ENCODE measurements at regions not wholly inside any gene's neighbourhood (a gene's known extent, or its start where the extent isn't known, plus 50 kb on each side); places are given as distances from the start of the nearest gene placed in this dataset.

GRCh38 chr3:110149763-110150162, 812.4 kb upstream of the DPPA4 start:
- Histone ChIP-seq H3K36me3 (ENCODE audit: control insufficient read depth, insufficient read depth, low read length) (no peaks in the 10 kb centered on the region), H3K4me3 (ENCODE audit: low read length) (no peak overlapping the region), H3K4me1 (ENCODE audit: control insufficient read depth, insufficient read depth, low read length) (no peaks in the 10 kb centered on the region), H3K27me3 (ENCODE audit: control insufficient read depth, insufficient read depth, low read length) (no peaks in the 10 kb centered on the region), H3K9me3 (ENCODE audit: control insufficient read depth, insufficient read depth, low read length) (no peaks in the 10 kb centered on the region), H3K27ac (ENCODE audit: low read length) (no peak overlapping the region)
- H3K9me3 Mint-ChIP-seq = peaks cover 7 to 11% of the 10 kb centered on the region in 2 donors
- ATAC-seq (no peak), DNase-seq (no peak)
- H3K36me3 Mint-ChIP-seq = no peaks in the 10 kb centered on the region
- no peak overlapping the region for H3K27ac Mint-ChIP-seq
- intact Hi-C loops (cut with micrococcal nuclease) = no loop called here
- H3K4me1 Mint-ChIP-seq = no peaks in the 10 kb centered on the region
- H3K4me3 Mint-ChIP-seq = no peak overlapping the region
- TF ChIP-seq, protein P1, sequence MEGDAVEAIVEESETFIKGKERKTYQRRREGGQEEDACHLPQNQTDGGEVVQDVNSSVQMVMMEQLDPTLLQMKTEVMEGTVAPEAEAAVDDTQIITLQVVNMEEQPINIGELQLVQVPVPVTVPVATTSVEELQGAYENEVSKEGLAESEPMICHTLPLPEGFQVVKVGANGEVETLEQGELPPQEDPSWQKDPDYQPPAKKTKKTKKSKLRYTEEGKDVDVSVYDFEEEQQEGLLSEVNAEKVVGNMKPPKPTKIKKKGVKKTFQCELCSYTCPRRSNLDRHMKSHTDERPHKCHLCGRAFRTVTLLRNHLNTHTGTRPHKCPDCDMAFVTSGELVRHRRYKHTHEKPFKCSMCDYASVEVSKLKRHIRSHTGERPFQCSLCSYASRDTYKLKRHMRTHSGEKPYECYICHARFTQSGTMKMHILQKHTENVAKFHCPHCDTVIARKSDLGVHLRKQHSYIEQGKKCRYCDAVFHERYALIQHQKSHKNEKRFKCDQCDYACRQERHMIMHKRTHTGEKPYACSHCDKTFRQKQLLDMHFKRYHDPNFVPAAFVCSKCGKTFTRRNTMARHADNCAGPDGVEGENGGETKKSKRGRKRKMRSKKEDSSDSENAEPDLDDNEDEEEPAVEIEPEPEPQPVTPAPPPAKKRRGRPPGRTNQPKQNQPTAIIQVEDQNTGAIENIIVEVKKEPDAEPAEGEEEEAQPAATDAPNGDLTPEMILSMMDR (IDR thresholded peaks at IDR 0.05) = no peak
- no peaks in the 10 kb centered on the region for H3K27me3 Mint-ChIP-seq (ENCODE audit: low read depth in 2 of 2)

GRCh38 chr3:110157221-110157620, 819.9 kb upstream of the DPPA4 start:
- TF ChIP-seq, protein P1 (IDR thresholded peaks at IDR 0.05) = no peak
- Histone ChIP-seq H3K36me3 (ENCODE audit: control insufficient read depth, insufficient read depth, low read length) (no peaks in the 10 kb centered on the region), H3K27me3 (ENCODE audit: control insufficient read depth, insufficient read depth, low read length) (no peaks in the 10 kb centered on the region), H3K4me3 (ENCODE audit: low read length) (no peak overlapping the region), H3K4me1 (ENCODE audit: control insufficient read depth, insufficient read depth, low read length) (no peaks in the 10 kb centered on the region), H3K27ac (ENCODE audit: low read length) (no peak overlapping the region), H3K9me3 (ENCODE audit: control insufficient read depth, insufficient read depth, low read length) (no peaks in the 10 kb centered on the region)
- no peaks in the 10 kb centered on the region for H3K4me1 Mint-ChIP-seq
- intact Hi-C loops (cut with micrococcal nuclease) = no loop called here
- ATAC-seq (no peak), DNase-seq (no peak)
- H3K36me3 Mint-ChIP-seq = no peaks in the 10 kb centered on the region
- peaks cover 6 to 9% of the 10 kb centered on the region in 2 donors for H3K9me3 Mint-ChIP-seq
- no peak overlapping the region for H3K4me3 Mint-ChIP-seq
- H3K27me3 Mint-ChIP-seq (ENCODE audit: low read depth in 2 of 2) = no peaks in the 10 kb centered on the region
- WGBS (ENCODE audit: insufficient coverage) = 96% methylated on average over 4 of the region's 4 CpGs
- no peak overlapping the region for H3K27ac Mint-ChIP-seq

GRCh38 chr3:110164632-110165369, 827.5 kb upstream of the DPPA4 start:
- TF ChIP-seq, protein P1 (IDR thresholded peaks at IDR 0.05) = no peak
- H3K27me3 ChIP-seq (ENCODE audit: control insufficient read depth, insufficient read depth, low read length) = no peaks in the 10 kb centered on the region
- H3K27ac Mint-ChIP-seq = no peak overlapping the region
- H3K4me1 Mint-ChIP-seq = no peaks in the 10 kb centered on the region
- H3K4me1 ChIP-seq (ENCODE audit: control insufficient read depth, insufficient read depth, low read length) = no peaks in the 10 kb centered on the region
- DNase-seq = no peak
- no peaks in the 10 kb centered on the region for H3K9me3 ChIP-seq (ENCODE audit: control insufficient read depth, insufficient read depth, low read length)
- intact Hi-C loops (cut with micrococcal nuclease) = no loop called here
- H3K36me3 Mint-ChIP-seq = no peaks in the 10 kb centered on the region
- no peak overlapping the region for H3K4me3 ChIP-seq (ENCODE audit: low read length)
- H3K36me3 ChIP-seq (ENCODE audit: control insufficient read depth, insufficient read depth, low read length) = no peaks in the 10 kb centered on the region
- ATAC-seq = no peak
- H3K9me3 Mint-ChIP-seq = peaks cover 3 to 5% of the 10 kb centered on the region in 2 donors
- WGBS (ENCODE audit: insufficient coverage) = 100% methylated on average over 2 of the region's 6 CpGs
- H3K4me3 Mint-ChIP-seq = no peak overlapping the region
- no peak overlapping the region for H3K27ac ChIP-seq (ENCODE audit: low read length)
- H3K27me3 Mint-ChIP-seq (ENCODE audit: low read depth in 2 of 2) = no peaks in the 10 kb centered on the region

GRCh38 chr3:110165370-110165743, 828.0 kb upstream of the DPPA4 start:
- no peaks in the 10 kb centered on the region for H3K27me3 Mint-ChIP-seq (ENCODE audit: low read depth in 2 of 2)
- peaks cover 3 to 5% of the 10 kb centered on the region in 2 donors for H3K9me3 Mint-ChIP-seq
- H3K4me1 ChIP-seq (ENCODE audit: control insufficient read depth, insufficient read depth, low read length) = no peaks in the 10 kb centered on the region
- H3K4me3 ChIP-seq (ENCODE audit: low read length) = no peak overlapping the region
- H3K36me3 ChIP-seq (ENCODE audit: control insufficient read depth, insufficient read depth, low read length) = no peaks in the 10 kb centered on the region
- no peaks in the 10 kb centered on the region for H3K36me3 Mint-ChIP-seq
- no peak for DNase-seq
- TF ChIP-seq, protein P1 (IDR thresholded peaks at IDR 0.05) = no peak
- intact Hi-C loops (cut with micrococcal nuclease) = no loop called here
- H3K4me1 Mint-ChIP-seq = no peaks in the 10 kb centered on the region
- H3K4me3 Mint-ChIP-seq = no peak overlapping the region
- no peak for ATAC-seq
- no peaks in the 10 kb centered on the region for H3K9me3 ChIP-seq (ENCODE audit: control insufficient read depth, insufficient read depth, low read length)
- H3K27ac ChIP-seq (ENCODE audit: low read length) = no peak overlapping the region
- WGBS (ENCODE audit: insufficient coverage) = 39% methylated on average over 2 of the region's 3 CpGs
- H3K27me3 ChIP-seq (ENCODE audit: control insufficient read depth, insufficient read depth, low read length) = no peaks in the 10 kb centered on the region
- no peak overlapping the region for H3K27ac Mint-ChIP-seq
